Left cardiac atrium (tissue), 4 donors: ENCODE measurements at regions not wholly inside any gene's neighbourhood (a gene's known extent, or its start where the extent isn't known, plus 50 kb on each side); places are given as distances from the start of the nearest gene placed in this dataset.

Source experiments
- ATAC-seq, 2 donors: fragments of 200-7000 bp; cut with Tn5 transposase; one replicate each; pipeline ENCODE4 v1.9.1; 2020; ENCODE audit warnings: mild to moderate bottlenecking in 2 of 2, moderate library complexity in 2 of 2
- DNase-seq: peaks from one replicate; pipeline ENCODE4 v3.0.0-alpha.2; 2020
- intact Hi-C, 2 donors: fragments of 100-400 bp; cut with DNase I; formaldehyde crosslinking; loops; one replicate each; pipeline versions ENCODE4 v1.14.1 to v1.15.1; 2022 to 2023
- donor health status: DM: no; HTN: yes; CAD: no.
- donor health status: DM: no; HTN: yes; CAD: no; lungs with severe emphysema.
- donor health status: DM: yes; HTN: yes; CAD: no.
- donor health status: Dilated cardiomyopathy.

DNA sequence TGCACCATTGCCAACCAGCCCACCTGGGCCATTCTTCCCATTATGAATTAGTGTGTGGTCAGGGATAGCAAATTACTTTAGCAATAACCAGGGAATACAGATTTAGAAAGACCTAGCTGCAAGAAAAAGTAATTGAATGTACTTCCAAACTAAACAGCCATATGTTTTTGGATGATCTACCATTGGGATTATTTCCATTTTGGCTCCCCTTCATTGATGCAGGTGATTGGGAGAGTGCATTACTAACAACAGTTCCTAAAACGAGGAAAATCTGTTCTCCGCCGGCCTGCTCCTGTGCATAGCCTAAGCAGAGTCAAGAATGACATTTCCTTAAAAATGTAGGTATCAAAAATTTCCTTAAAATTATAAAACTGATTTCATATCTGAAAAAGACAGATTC, 58.5 kb downstream of the MAIP1 start:
- intact Hi-C loops, result no loop called here
- DNase-seq (no peak), ATAC-seq (no peak)

DNA sequence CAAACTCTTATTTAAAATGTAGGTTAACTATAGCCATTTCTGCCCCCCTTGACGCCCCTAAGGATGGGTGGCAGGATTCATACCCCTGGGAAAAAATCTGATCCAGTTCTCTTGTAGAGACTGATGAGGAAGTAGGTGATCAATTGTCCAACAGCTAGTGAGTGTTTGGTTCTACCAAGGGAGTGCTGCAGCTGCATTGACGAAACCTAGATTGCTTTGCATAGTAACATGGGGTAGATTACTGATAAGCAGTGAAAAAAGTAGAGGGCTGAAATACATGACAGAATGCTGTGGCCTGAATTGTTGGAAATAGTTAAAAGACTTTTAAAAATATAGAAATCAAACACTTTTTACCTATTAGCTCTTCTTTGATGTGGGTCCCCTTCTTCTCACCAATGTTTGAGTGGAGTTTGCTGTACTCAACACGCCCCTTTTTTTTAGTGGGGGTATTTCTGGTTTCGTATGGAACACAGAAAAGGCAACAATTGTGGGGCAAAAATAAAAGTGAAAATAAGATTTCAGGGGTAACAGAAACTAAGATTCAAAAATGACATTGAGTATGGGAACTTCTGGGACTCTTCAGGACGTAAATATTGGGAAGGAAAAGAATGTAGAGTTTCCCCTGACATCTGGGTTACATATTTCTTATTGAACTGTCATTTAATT, 66.2 kb downstream of the MAIP1 start:
- DNase-seq (no peak), ATAC-seq (no peak)
- intact Hi-C loops, result no loop called here

DNA sequence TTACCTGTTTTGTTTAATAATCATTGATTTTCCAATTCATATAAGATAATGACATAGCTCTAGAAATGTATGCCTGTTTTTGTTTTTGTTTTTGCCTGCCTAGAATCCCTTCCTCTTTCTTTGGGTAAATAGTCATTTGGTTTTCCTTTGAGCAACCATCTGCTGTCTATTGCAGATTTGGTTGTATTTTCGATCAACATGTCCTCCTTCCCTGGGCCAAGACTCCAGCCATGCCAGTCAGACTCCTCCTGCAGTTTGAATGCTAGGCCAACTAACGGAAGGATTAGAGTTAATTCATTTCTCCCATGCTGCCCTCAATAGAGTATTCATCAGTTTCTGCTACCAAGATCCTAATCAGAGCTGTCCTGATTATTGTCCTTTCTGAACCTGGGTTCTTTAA, 67.1 kb downstream of the MAIP1 start:
- DNase-seq (no peak), ATAC-seq (no peak)
- intact Hi-C loops, result no loop called here

DNA sequence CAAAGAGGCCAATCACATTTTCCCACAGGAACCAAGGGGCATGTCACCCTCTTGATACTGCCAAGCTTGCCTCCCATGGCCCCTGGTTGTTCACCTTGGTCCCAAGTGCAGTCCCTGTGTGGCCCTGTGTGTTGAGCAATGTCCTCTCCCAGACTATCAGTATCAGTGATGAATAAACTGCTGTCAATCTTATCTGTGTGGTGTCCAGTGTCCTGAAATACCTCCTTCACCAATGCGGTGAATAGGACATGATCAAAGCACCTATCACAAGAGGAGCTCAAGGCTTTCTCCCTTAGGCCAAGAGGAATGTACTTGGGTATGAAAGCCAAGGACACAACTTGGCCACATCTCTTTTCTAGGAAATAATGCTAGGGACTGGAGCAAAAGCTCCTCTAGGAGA, 68.2 kb downstream of the MAIP1 start:
- intact Hi-C loops, result no loop called here
- ATAC-seq, result peak; percentile 19 to 26
- DNase-seq, result no peak

DNA sequence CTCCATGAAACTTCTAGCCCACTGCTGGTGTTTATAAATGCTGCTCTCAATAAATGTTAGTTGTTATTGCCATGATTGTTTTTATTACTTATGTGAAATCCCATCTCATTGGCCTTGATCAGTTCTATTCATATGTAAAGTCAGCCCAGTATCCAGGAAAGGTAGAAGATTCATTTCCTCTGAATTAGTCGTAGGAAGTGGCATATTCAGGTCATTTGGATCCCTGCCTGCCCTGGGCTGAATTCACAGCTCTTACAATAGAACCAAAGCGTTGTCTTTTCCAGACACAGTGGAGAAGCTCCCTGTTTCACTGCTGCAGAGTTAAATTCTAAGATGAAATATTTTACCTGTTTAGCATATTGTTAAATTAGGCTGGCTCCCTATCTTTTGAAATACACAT, 70.3 kb downstream of the MAIP1 start:
- intact Hi-C loops, result no loop called here
- no peak for DNase-seq
- ATAC-seq, result no peak

DNA sequence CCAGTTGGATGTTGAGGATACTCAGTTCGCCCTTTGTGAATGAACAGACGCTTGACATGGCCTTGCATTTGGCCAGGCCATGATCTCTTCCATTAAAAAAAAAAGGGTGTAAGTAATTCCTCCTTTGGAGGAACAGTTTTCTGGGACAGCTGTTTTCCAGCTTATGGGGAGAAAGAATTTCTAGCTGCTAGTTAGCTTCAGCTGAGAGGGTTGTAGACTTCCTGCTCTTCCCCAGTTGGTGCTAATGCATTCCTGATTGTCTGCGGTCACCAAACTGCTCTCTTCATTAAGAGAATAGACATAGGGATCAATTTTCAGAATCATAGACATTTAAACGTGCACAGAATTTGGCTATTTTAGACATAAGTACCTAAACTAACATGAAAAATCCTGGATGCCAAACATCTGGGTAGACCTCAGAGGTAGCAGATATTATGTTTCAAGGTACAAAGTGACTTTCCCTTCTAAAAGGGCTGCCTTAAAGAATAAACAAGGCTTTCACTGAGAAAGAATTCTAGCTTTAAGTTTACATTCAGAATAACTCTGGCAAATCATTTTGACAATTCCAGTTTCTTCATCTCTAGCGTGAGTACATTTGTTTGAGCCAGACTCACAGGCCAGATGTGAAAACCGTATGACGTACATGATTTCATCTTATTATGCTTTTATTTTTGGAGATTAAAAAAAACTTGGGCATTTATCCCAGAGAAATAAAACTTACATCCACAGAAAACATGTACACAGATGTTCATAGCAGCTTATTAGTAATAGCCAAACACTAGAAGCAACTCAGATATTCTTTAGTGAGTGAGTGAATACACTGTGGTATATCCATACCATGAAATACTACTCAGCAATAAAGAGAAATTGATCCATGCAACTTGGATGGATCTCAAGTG, 71.2 kb downstream of the MAIP1 start:
- DNase-seq (no peak), ATAC-seq (peak in 1 of 2 donors; percentile 54)
- intact Hi-C loops, result no loop called here

DNA sequence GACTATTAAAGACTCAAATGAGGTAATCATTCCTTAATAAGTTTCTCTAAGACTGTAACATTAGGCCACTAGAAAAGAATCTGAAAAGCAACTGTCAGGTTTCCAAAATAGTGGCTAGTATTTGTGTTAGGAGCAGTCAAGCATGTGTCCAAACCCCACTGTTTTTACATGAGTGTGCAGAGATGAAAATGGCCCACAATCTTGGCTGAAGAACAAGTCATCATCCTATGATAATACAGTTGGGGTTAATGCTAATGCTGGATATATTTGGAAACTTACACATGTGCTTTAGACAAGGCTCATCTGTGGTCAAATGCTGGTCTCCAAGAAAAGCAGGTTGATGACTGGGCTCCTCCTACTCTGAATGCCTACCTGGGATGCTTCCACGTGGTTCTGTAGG, 73.6 kb downstream of the MAIP1 start:
- intact Hi-C loops, result no loop called here
- no peak for DNase-seq
- peak in 1 of 2 donors; percentile 57 for ATAC-seq

DNA sequence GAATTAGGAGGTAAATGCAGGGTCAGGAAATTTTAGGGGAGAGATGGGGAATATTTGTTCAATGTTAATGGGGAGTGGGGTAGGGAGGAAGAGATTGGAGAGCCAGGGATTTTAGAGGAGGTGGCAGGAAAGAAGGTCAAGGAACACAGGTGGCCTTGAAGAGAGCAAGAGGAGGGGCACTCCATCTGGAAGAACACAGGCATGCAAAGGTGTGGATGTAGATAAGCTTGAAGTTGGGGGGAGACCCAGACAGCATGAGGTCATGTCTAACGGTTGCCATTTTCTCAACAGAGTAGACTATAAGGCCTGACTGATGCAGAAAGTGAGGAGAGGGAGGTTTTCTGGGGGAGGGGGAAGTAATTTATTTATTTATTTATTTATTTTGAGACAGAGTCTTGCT, 77.5 kb downstream of the MAIP1 start:
- intact Hi-C loops, result no loop called here
- DNase-seq (no peak), ATAC-seq (no peak)

DNA sequence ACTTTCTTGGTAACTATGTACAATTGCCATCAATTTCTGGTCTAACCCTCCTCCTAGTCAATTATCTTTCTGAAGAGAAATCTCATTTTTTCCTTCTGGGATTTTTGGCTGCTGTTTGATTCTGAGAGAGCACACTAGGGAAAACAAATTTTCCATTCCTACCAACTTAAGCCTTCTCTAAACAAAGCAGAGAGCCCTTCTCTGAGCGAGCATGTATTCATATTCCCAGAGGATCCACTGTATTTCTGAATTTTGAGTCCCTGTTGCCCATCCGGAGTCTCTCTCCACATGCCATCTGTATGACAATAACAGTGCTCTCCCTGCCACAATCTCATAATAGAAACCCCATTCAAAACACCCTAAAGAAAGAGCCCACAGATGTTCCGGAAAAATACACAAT, 78.5 kb downstream of the MAIP1 start:
- no peak for DNase-seq
- ATAC-seq, result no peak
- intact Hi-C loops, result no loop called here

DNA sequence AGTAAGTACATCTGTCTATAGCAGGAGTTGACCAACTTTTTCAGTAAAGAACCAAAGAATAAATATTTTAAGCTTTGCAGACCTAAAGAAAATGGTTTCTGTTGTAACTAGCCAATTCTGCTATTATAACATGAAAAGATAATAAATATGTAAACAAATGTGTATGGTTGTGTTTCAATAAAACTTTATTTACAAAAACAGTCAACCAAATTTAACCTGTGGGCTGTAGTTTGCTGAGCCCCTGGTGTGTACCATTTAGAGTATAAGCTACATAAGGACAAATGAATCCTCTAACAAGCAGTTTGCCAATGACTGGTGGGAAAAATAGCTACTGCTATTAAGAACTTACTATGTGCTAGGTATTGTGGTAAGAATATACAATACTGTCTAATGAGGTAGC, 79.4 kb downstream of the MAIP1 start:
- DNase-seq, result no peak
- ATAC-seq, result no peak
- intact Hi-C loops, result no loop called here

DNA sequence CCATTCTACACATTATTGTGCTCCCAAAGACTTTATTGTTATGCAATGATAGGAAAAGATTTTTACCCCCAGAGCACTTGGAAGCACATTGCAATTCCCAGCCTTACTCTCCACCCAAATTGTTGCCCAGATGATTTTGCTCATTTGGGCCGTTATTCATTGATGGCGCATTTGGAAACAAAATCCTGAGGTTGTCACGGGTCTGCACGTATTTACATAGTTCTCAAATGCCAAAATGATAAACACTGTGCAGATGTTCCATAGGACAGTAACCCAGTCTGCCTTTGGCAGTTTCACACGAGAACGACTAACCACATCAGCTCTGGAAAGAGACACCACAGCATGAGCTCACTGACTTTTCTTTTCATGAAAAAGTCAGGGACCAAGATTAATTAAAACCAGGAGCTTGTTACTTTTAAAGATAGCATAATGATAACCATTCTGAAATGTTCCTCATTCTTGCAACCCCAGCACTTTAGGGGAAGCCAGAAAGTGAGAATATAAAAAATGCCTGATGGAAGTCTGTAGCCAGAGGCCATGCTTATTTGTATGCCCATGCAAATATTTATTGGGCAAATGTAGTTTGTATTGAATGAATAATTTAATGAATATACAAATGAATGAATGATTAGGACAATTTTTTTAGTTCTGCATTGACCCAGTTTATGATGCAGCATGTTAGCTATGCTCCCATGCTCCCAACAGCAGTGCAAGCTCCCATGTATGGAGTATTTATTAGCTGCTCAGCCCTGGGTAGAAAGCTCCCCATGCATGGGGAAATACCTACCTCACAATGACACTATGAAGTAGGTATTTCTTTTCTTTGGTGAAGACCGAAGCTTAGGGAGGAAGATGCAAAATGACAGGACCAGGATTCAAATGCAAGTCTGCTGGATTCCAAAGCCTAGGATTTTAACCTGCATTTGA, 84.6 kb downstream of the MAIP1 start:
- intact Hi-C loops, result no loop called here
- peak in 1 of 2 donors; percentile 22 for ATAC-seq
- no peak for DNase-seq

DNA sequence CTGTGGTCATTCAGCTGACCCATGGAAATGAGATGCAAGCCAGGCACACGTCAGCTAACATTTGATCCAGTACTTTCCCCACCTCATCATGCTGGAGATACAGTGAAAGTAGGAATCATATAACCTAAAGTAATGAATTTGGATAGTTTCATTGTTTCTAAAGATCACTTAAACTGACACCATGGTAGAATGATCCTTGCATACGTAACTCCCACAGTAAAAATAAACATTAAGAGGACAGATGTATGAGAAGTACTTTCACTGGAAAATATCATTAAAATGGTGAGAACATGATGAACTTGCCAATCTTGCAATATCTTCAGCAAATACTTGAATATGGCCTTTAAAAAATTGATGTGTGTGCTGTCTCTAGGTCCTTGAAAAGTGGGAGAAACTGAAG, 85.4 kb downstream of the MAIP1 start:
- no peak for DNase-seq
- intact Hi-C loops, result no loop called here
- ATAC-seq, result no peak

DNA sequence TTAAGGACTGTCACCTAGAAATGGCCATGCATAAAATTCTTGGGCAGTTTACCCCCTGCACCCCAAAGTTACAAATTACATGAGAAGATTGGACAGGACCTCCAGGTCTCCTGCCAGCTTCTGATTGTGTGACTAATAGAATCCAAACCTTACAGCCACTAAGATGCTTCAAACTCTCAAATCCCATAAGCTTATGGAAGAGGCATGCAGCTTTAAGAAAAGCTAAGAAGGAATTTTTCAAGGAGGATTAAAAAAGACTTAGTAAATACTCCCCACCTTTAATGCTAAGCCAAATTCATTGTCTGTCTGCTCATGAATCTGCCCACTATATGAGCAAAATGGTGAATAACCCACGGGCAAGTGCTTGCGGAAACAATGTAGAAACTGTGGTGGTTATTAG, 86.3 kb downstream of the MAIP1 start:
- ATAC-seq (no peak), DNase-seq (no peak)
- intact Hi-C loops, result no loop called here

DNA sequence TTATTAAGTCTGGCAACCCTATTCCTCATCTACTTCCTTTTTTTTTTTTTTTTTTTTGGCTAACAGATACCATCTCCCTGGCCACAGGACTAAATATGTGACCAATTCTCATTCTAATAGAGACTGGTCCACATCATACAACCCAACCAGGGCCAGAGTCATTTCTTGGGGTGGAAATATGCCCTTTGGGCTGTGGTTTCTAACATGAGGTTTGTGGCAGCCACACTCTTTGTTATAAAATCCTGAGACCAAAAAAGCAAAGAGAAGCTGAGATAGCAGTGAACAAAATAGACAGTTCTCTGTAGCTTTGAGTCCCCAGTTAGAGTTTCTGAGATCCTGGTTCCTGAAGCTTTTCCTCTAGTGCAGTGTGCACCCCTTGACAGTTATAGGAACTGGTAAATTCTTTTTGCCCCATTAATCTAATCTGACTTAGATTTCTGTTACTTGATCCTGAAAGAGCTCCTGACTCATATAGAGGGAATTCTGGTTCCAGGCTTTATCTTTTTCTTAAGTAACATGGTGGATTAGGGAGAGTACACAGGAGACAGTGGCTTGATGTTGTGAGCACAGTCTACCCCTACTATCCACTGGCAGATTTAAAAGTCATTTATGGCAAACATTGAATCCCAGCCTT, 86.8 kb downstream of the MAIP1 start:
- ATAC-seq (peak in 1 of 2 donors; percentile 58), DNase-seq (no peak)
- intact Hi-C loops, result no loop called here

DNA sequence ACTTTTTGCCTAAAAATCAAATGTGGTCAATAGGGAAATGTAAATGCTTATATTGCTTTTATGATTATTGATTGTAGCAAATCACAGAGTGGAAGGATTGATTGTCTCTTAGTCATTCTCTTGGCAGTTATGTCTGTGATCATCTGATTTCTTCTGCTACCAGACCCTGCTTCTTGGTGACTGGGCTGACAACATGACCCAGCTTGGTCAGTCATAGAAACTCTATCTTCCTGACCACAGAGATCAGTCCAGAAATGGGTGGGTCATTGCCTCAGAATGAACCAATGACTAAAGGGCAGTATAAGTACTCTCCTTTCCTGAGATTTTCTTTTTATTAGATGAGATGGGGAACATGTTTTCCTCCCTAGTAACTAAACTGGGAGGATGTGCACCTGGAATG, 87.6 kb downstream of the MAIP1 start:
- no peak for DNase-seq
- no peak for ATAC-seq
- intact Hi-C loops, result no loop called here

DNA sequence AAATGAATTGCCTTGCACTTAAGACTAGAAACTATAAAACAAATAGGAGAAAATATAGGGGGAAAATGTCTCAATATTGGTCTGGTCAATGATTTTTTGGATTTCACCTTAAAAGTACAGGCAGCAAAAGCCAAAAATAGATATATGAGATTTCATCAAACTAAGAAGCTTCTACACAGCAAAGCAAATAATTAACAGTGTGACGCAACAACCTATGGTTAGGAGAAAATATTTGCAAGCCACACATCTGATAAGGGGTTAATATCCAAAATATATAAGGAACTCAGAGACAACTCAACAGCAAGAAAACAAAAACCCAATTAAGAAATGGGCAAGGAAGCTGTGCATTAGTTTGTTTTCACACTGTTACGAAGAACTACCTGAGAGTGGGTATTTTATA, 89.1 kb downstream of the MAIP1 start:
- intact Hi-C loops, result no loop called here
- no peak for ATAC-seq
- no peak for DNase-seq

DNA sequence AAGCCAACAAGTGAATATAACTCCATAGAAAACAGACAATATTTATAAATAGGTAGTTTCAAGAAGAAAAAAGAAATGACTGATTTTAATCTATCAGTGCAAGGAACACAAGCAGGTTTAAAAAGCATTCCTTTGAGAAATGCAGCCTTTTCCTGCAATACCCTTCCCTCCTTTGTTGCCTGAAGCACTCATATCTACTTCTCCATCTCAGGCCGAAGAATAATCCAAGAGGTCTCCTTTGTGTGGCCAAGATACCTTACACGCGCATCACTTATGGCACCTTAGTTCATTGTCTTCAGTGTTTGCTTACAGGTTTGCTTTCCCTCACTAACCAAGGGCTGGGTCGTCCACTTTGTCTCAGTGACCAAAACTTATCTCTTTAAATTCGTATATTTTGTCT, 93.0 kb downstream of the MAIP1 start:
- intact Hi-C loops, result no loop called here
- DNase-seq, result no peak
- no peak for ATAC-seq

DNA sequence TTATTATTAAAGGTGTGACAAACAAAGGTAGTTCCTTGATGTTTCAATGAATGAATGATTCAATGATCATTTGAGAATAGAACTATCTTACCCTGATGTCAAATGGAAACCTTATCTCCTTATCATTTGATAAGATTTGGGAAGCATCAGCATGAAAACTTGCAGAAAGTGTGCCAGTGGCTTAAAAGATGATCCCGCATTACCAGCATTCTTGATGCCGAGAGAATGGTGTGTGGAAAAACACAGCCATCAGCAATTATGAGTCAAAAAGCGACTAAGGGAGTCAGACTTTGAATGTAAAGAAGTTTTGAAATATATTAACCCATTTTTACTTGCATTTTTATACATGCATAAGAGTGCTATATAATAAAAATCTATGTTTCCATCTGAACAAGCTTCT, 93.7 kb downstream of the MAIP1 start:
- no peak for ATAC-seq
- intact Hi-C loops, result no loop called here

DNA sequence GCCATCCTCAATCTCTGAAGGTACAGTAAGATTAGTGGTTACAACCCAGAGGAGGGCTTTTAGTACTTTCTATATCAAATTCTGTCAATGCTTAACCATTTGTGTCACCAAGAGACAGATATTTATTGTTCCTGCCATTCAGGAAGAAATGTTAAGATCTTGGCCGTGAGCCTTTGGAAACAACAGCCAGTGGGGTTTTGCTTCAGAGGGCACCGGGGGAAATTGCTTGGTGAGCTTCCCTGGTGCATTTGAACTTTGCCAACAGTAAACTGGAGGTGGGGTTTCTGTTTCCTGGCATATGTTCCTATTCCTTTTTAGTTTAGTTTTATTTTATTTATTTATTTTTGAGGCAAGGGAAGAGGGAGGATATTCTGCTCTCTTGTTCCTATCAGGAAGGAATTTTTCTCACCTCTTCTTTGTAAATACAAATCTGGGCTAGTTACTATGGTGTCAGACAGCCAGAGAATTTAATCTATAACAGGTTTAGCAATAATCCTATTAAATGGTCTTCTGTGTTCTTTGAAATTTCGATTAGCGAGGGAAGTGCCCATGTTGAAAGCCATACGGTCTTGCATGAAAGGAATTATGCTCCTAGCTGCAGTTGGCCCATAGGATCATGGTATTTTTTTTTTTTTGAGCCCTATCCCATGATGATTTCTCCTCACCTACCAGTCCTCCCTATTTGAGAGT, 95.7 kb downstream of the MAIP1 start:
- DNase-seq (no peak), ATAC-seq (no peak)
- intact Hi-C loops, result no loop called here

More for the DNA sequence above, 93.7 kb downstream of the MAIP1 start:
- no peak for DNase-seq
